Osteocyte (in vitro differentiated cells): ENCODE measurements at regions not wholly inside any gene's neighbourhood (a gene's known extent, or its start where the extent isn't known, plus 50 kb on each side); places are given as distances from the start of the nearest gene placed in this dataset.

Experiments used
- DNase-seq: peaks from one replicate; pipeline ENCODE4 v3.0.0; 2021; ENCODE audit warnings: mixed read lengths; ENCODE audit not compliant: unreplicated experiment; ENCODE audit errors: extremely low spot score
- H3K27ac Mint-ChIP-seq: one replicate; pipeline ENCODE4 v1.8.0; 2021; ENCODE audit warnings: mild to moderate bottlenecking, mixed read lengths; ENCODE audit not compliant: unreplicated experiment
- H3K27me3 Mint-ChIP-seq: one replicate; pipeline ENCODE4 v1.8.0; 2021; ENCODE audit warnings: mixed read lengths; ENCODE audit not compliant: unreplicated experiment
- H3K36me3 Mint-ChIP-seq: one replicate; pipeline ENCODE4 v1.8.0; 2021; ENCODE audit warnings: mixed read lengths; ENCODE audit not compliant: unreplicated experiment
- H3K4me1 Mint-ChIP-seq: one replicate; pipeline ENCODE4 v1.8.0; 2021; ENCODE audit warnings: mixed read lengths; ENCODE audit not compliant: unreplicated experiment
- H3K4me3 Mint-ChIP-seq: one replicate; pipeline ENCODE4 v1.8.0; 2021; ENCODE audit warnings: mild to moderate bottlenecking, moderate library complexity, mixed read lengths; ENCODE audit not compliant: unreplicated experiment
- H3K9me3 Mint-ChIP-seq: one replicate; pipeline ENCODE4 v1.8.0; 2021; ENCODE audit warnings: mixed read lengths; ENCODE audit not compliant: unreplicated experiment
- TF ChIP-seq, protein P1 (sequence below): fragments of 200-600 bp; sonication (generic); IDR thresholded peaks from 2 replicates; pipeline ENCODE4 v1.5.0; 2021; ENCODE audit warnings: antibody characterized with exemption, mild to moderate bottlenecking, moderate library complexity

DNA sequence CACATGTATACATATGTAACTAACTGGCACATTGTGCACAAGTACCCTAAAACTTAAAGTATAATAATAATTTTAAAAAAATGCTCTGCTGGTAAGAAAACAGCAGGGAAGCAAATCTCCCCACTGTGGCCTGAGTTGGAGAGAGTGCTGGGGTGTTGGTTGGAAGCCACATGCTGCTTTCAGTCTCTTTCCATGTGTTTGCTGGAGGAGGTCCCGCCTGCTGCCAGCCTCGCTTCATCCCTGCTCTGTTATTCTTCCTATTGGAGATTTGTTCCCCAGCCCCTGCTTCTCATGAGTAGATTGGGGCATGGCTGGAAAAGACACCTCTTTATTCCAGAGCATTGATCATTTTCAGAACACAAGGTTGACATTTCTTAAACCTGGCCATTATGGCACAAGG, 230.5 kb downstream of the FGF9 start:
- H3K9me3 Mint-ChIP-seq: peaks cover 3% of the 10 kb centered on the region
- no peak overlapping the region for H3K27ac Mint-ChIP-seq
- H3K4me3 Mint-ChIP-seq: no peak overlapping the region
- no peak for DNase-seq
- no peaks in the 10 kb centered on the region for H3K36me3 Mint-ChIP-seq
- no peaks in the 10 kb centered on the region for H3K4me1 Mint-ChIP-seq
- H3K27me3 Mint-ChIP-seq: no peaks in the 10 kb centered on the region
- TF ChIP-seq, protein P1, sequence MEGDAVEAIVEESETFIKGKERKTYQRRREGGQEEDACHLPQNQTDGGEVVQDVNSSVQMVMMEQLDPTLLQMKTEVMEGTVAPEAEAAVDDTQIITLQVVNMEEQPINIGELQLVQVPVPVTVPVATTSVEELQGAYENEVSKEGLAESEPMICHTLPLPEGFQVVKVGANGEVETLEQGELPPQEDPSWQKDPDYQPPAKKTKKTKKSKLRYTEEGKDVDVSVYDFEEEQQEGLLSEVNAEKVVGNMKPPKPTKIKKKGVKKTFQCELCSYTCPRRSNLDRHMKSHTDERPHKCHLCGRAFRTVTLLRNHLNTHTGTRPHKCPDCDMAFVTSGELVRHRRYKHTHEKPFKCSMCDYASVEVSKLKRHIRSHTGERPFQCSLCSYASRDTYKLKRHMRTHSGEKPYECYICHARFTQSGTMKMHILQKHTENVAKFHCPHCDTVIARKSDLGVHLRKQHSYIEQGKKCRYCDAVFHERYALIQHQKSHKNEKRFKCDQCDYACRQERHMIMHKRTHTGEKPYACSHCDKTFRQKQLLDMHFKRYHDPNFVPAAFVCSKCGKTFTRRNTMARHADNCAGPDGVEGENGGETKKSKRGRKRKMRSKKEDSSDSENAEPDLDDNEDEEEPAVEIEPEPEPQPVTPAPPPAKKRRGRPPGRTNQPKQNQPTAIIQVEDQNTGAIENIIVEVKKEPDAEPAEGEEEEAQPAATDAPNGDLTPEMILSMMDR: no peak

DNA sequence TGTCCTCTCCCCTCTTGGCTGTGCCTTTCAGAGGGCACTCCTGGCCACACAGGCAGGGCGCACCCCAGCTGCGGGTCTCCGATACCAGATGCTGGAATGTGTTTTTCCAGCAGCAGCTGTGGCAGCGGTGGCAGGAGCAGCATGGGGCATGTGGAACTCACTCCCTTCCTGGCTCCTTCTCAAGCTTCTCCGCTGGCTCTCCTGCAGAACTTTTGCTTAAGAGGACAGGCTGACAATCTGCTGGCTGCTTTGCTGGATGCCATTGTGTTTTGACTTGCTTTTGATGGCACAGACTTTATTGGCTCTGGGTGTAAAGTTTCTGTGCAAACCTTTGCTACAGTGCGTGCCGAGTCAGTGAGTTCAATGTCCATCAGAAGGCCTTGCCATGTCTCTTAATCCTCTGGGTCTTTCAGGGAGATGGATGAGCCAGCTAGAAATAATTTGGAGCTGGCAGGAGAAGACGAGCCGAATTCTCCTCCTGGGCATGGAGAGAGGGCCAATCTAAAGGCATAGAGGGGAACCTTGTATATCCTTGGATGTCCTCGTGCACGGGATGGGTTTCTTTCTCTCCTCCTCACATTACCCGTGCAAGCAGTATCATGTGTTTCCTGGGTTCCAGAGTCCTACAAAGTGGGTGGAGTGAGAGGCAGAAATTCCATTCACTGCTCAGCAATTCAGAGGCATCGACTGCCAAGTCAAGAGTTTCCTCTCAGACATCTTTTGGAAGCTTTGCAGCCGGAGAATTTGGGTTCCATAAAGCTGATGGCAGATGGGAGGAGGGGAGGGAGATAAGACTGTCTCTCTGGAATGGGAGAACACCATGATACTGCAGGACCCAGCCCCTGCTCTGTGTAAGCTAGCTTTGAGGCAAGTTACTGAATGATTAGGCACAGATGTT, 231.2 kb downstream of the FGF9 start:
- TF ChIP-seq, protein P1: no peak
- no peaks in the 10 kb centered on the region for H3K27me3 Mint-ChIP-seq
- no peaks in the 10 kb centered on the region for H3K4me1 Mint-ChIP-seq
- no peaks in the 10 kb centered on the region for H3K36me3 Mint-ChIP-seq
- H3K9me3 Mint-ChIP-seq: peaks cover 3% of the 10 kb centered on the region
- H3K4me3 Mint-ChIP-seq: no peak overlapping the region
- DNase-seq: no peak
- H3K27ac Mint-ChIP-seq: no peak overlapping the region

DNA sequence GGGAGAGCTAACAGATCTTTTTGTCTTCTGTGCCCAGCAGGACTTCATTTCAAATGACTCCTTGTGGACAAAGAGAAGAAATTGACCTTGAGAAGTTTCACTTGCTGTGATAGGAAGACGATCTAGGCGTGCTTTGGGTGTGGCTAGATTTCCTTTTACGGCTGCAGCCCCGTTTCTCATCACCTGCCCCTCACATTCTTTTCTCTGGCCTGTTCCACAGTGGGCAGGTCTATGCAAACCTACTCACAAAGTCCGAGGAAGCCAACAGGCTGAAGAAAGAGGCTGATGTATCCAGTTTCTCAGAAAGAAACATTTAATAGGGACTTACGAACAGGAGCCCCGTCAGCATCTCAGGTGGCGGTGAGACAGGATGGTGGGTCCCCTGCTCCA, 231.8 kb downstream of the FGF9 start:
- Mint-ChIP-seq H3K4me1 (no peaks in the 10 kb centered on the region), H3K36me3 (no peaks in the 10 kb centered on the region), H3K4me3 (no peak overlapping the region), H3K9me3 (peaks cover 3% of the 10 kb centered on the region), H3K27ac (no peak overlapping the region), H3K27me3 (no peaks in the 10 kb centered on the region)
- no peak for DNase-seq
- TF ChIP-seq, protein P1: no peak

DNA sequence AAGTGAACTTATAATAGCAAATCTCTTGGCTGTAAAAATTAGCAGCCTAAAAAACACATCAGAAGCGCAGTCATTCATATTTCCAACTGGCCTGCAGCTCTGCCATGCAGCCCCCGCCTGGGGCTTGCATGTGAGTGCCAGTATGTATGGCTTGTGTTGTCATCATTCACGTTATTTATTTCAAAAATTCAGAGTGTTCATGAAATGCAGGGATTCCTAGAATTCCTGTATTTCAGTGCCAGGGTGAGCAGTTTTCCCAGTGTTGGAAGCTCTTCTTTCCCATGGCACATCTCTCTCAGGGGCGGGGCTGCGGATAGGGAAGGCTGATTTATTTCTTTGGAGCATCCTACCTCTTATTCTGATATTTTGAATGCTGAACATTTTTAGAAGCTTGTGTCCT, 234.6 kb downstream of the FGF9 start:
- Mint-ChIP-seq H3K4me1 (no peaks in the 10 kb centered on the region), H3K27ac (no peak overlapping the region), H3K36me3 (no peaks in the 10 kb centered on the region), H3K9me3 (peaks cover 3% of the 10 kb centered on the region), H3K4me3 (no peak overlapping the region), H3K27me3 (no peaks in the 10 kb centered on the region)
- DNase-seq: no peak
- TF ChIP-seq, protein P1: no peak

DNA sequence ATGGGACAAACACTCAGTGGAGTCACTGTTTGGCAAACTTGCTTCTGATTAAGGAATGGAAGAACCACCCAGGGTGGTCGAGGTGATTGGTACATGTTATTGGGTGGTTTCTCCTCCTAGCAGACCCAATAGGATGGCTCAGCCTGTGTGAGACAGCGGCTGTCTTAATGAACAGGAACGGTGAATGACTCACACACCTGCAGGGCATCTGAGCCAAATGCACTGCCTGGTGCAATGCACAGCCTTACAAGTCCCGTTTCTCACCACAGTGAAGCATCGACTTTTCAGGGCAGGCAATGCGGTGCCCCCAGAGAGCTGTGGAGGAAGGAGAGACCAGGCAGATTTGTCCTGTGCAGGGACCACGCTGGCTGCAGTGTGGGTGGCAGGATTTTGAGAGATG, 238.5 kb downstream of the FGF9 start:
- Mint-ChIP-seq H3K36me3 (no peaks in the 10 kb centered on the region), H3K4me3 (no peak overlapping the region), H3K4me1 (no peaks in the 10 kb centered on the region), H3K27ac (no peak overlapping the region), H3K9me3 (peaks cover 7% of the 10 kb centered on the region), H3K27me3 (no peaks in the 10 kb centered on the region)
- TF ChIP-seq, protein P1: no peak
- DNase-seq: no peak
